Stomach (tissue), 8 donors: ENCODE measurements at regions not wholly inside any gene's neighbourhood (a gene's known extent, or its start where the extent isn't known, plus 50 kb on each side); places are given as distances from the start of the nearest gene placed in this dataset.

Experiments used
- DNase-seq, 2 donors: peaks; one replicate each; pipeline versions ENCODE4 v3.0.0 to v3.0.0-alpha.2; 2013 to 2019
- H3K27ac ChIP-seq, 5 donors: fragments of 200-600 bp in 4 of 5; sonication (generic) in 4 of 5; one replicate each; pipeline ENCODE4 v1.5.1; 2013 to 2019; ENCODE audit warnings: mild to moderate bottlenecking in 1 of 5, moderate library complexity in 1 of 5
- H3K27me3 ChIP-seq, 3 donors: fragments of 200-600 bp; sonication (generic); one replicate each; pipeline ENCODE4 v1.5.1; 2017 to 2019; ENCODE audit warnings: mixed run types in 1 of 3
- H3K36me3 ChIP-seq, 4 donors: fragments of 200-600 bp; sonication (generic); 1 replicate in 3 of 4; 2 replicates in 1 of 4; pipeline ENCODE4 v1.5.1; 2016 to 2019
- H3K4me1 ChIP-seq, 4 donors: fragments of 200-600 bp; sonication (generic); one replicate each; pipeline ENCODE4 v1.5.1; 2016 to 2019
- H3K4me3 ChIP-seq, 4 donors: fragments of 200-600 bp; sonication (generic) in 3 of 4; one replicate each; pipeline ENCODE4 v1.5.1; 2016 to 2019; ENCODE audit warnings: mild to moderate bottlenecking in 1 of 4
- H3K9me3 ChIP-seq, 4 donors: fragments of 200-600 bp; sonication (generic); one replicate each; pipeline ENCODE4 v1.5.1; 2016 to 2019
- CTCF ChIP-seq, 7 experiments: fragments of 450-650 bp in 4 of 7; fragments of 200-600 bp in 3 of 7; sonication (generic) in 3 of 7; IDR thresholded peaks; one replicate each; pipeline ENCODE4 v1.5.1; 2016 to 2019; ENCODE audit warnings: antibody characterized with exemption in 7 of 7, control low read depth in 2 of 7, mild to moderate bottlenecking in 1 of 7
- EP300 ChIP-seq: sonication (generic); formaldehyde crosslinking; IDR thresholded peaks from one replicate; pipeline ENCODE4 v1.6.1; 2017; ENCODE audit warnings: antibody characterized with exemption
- POLR2A ChIP-seq, 4 donors: fragments of 450-650 bp; IDR thresholded peaks; one replicate each; pipeline ENCODE4 v1.6.1; 2016; ENCODE audit warnings: antibody characterized with exemption in 4 of 4, control low read depth in 2 of 4, mild to moderate bottlenecking in 1 of 4, moderate library complexity in 1 of 4
- POLR2AphosphoS5 ChIP-seq, 3 donors: sonication (generic); formaldehyde crosslinking; IDR thresholded peaks; one replicate each; pipeline ENCODE4 v1.6.1; 2016; ENCODE audit warnings: antibody characterized with exemption in 3 of 3
- WGBS, 5 donors: extraction: QIAGEN DNeasy Blood & Tissue Kit in 3 of 5; methylation state at CpG; one replicate each; pipeline versions ENCODE4 v1.1.5 to v1.1.7; 2013 to 2018; 5-methylcytosine and 5-hydroxymethylcytosine counted together
- intact Hi-C: fragments of 100-400 bp; cut with DNase I; formaldehyde crosslinking; loops from one replicate; pipeline ENCODE4 v1.15.1; 2023; ENCODE audit warnings: low total_unique reads
- donor health status: healthy with polysubstance abuse.
- donor health status: Bipolar disorder and iron deficiency.
- donor health status: healthy.

DNA sequence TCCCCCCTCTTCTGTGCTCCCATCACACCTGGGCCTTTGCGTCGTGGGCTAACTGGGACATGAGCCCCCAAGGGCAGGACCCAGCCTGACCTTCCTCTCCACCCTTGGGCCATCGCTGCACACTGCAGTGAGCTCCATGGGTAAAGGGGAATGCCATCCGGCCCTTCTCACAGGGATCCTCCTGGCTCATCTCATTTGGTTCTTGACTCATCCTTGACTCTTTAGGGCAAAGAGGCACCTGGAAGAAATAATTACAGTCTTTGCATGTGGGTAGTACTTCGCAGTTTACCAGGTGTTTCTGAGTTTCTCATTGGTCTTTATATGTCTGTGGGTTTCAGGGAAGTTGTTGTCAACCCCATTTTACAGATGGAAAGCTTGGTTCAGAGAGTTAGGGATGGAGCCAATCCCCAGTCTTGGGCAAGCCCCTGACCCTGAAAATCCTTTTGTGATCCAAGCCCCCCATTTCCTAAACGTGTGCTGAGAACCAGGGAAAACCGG, 59.3 kb upstream of the ID3 start:
- intact Hi-C loops = no loop called here
- no peak overlapping the region for H3K4me3 ChIP-seq
- DNase-seq = no peak
- no peak overlapping the region for H3K27ac ChIP-seq
- no peaks in the 10 kb centered on the region for H3K36me3 ChIP-seq
- peaks cover 0 to 19% (median 10%) of the 10 kb centered on the region in 4 donors for H3K4me1 ChIP-seq
- no peaks in the 10 kb centered on the region for H3K9me3 ChIP-seq
- TF ChIP-seq EP300 (no peak), POLR2A (IDR thresholded peaks at IDR 0.05) (no peak), CTCF (IDR thresholded peaks at IDR 0.05) (no peak), POLR2AphosphoS5 (IDR thresholded peaks at IDR 0.05) (no peak)
- peaks cover 0 to 28% (median 0%) of the 10 kb centered on the region in 3 donors for H3K27me3 ChIP-seq
- 77 to 91% (median 88%) methylated on average over 5 to 7 of the region's 7 CpGs for WGBS, 5 donors

DNA sequence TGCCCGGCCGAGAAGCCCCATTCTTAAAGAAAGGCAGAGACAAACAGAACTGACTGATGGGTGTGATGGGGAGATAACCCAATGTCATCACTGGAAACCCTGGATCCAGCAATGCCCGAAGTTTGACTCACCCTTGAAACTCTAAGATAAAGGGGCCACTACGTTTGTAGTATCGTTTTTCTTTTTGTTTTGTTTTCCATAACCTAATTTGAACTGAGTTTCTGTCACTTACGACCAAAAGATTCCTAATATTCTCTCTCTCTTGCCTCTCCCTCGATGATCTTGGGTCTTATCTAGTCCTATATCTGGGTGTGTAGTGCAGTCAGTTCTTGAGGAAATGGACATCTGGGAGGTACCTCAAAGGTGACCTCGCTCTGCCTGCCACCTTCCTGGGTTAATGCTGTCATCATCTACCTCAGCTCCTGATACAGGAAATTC, 57.8 kb upstream of the ID3 start:
- Histone ChIP-seq H3K27me3 (peaks cover 0 to 28% (median 0%) of the 10 kb centered on the region in 3 donors), H3K9me3 (no peaks in the 10 kb centered on the region), H3K4me3 (no peak overlapping the region), H3K36me3 (no peaks in the 10 kb centered on the region), H3K4me1 (peaks cover 0 to 19% (median 10%) of the 10 kb centered on the region in 4 donors), H3K27ac (no peak overlapping the region)
- intact Hi-C loops = no loop called here
- 51 to 69% (median 60%) methylated on average over 8 of the region's 8 CpGs for WGBS, 5 donors
- TF ChIP-seq CTCF (IDR thresholded peaks at IDR 0.05) (no peak), EP300 (no peak), POLR2AphosphoS5 (IDR thresholded peaks at IDR 0.05) (no peak), POLR2A (IDR thresholded peaks at IDR 0.05) (no peak)
- no peak for DNase-seq

DNA sequence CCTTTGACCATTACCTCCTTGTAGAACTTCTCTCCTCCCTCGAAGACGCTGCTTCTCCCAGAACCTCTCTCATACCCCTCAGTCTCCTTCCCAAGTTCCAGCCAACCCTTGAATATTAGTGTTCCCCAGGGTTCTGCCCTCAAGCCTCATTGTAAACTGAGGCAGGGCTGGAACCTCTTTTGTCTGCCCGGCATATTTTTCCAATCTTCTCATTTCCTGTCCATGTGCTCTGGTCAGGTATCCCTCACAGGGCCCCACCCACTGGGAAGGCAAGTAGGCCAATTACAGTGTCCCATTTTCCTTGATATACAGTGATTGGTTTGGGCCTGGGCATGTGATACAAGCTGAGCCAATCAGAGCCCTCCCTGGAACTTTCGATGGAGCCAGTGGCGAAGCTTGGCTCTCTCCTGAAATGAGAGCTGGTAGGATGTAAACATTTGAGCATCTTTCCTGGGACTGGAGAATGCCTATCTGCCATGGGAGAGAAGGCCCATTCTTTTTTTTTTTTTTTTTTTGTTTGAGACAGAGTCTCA, 57.1 kb upstream of the ID3 start:
- no peak for TF ChIP-seq POLR2AphosphoS5 (IDR thresholded peaks at IDR 0.05)
- no peak for TF ChIP-seq EP300
- no peak for TF ChIP-seq CTCF (IDR thresholded peaks at IDR 0.05)
- no peak for TF ChIP-seq POLR2A (IDR thresholded peaks at IDR 0.05)
- peaks cover 0 to 19% (median 10%) of the 10 kb centered on the region in 4 donors for H3K4me1 ChIP-seq
- DNase-seq = no peak
- H3K36me3 ChIP-seq = no peaks in the 10 kb centered on the region
- WGBS, 5 donors = 92 to 97% (median 94%) methylated on average over 5 of the region's 5 CpGs
- H3K4me3 ChIP-seq = no peak overlapping the region
- intact Hi-C loops = no loop called here
- H3K27ac ChIP-seq = no peak overlapping the region
- no peaks in the 10 kb centered on the region for H3K9me3 ChIP-seq
- peaks cover 0 to 28% (median 0%) of the 10 kb centered on the region in 3 donors for H3K27me3 ChIP-seq

DNA sequence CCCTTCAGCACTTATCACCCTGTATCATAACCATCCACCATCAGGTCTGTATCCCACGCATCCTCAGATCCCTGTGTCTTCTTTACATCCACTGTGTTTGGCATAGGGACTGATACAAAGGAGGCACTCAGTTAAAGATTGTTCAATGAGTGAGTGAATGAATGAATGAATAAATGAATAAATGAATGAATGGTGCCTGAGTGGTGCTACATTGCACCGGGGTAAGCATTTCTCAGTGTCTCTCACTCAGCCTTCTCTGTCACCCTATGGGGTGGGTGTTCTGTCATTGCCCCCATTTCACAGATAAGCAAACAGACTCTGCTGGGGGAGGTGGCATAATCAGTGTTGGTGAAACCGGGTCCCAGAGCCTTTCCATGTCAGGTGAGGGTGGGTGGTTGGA, 56.6 kb upstream of the ID3 start:
- Histone ChIP-seq H3K4me1 (peaks cover 0 to 19% (median 10%) of the 10 kb centered on the region in 4 donors), H3K4me3 (no peak overlapping the region), H3K36me3 (no peaks in the 10 kb centered on the region), H3K9me3 (no peaks in the 10 kb centered on the region), H3K27me3 (peaks cover 0 to 26% (median 0%) of the 10 kb centered on the region in 3 donors), H3K27ac (no peak overlapping the region)
- no peak for TF ChIP-seq EP300
- no peak for TF ChIP-seq POLR2AphosphoS5 (IDR thresholded peaks at IDR 0.05)
- no peak for TF ChIP-seq CTCF (IDR thresholded peaks at IDR 0.05)
- TF ChIP-seq POLR2A (IDR thresholded peaks at IDR 0.05) = no peak
- WGBS, 5 donors = 73 to 87% (median 83%) methylated on average over 3 of the region's 3 CpGs
- intact Hi-C loops = no loop called here
- no peak for DNase-seq
